Esophagus squamous epithelium (tissue), 5 donors: ENCODE measurements at regions not wholly inside any gene's neighbourhood (a gene's known extent, or its start where the extent isn't known, plus 50 kb on each side); places are given as distances from the start of the nearest gene placed in this dataset.

Source experiments
- DNase-seq: peaks from one replicate; lab custom pipeline; 2025; lab: John Stamatoyannopoulos, UW
- H3K27ac ChIP-seq, 4 donors: fragments of 200-600 bp; sonication (generic); one replicate each; pipeline ENCODE4 v1.5.1; 2016 to 2019; ENCODE audit warnings: mild to moderate bottlenecking in 1 of 4
- H3K27me3 ChIP-seq, 4 donors: fragments of 200-600 bp; sonication (generic); 1 replicate in 3 of 4; 2 replicates in 1 of 4; pipeline versions ENCODE4 v1.5.1 to v1.6.0; 2017 to 2021; ENCODE audit warnings: antibody characterized with exemption in 1 of 4
- H3K36me3 ChIP-seq, 3 donors: fragments of 200-600 bp; sonication (generic); one replicate each; pipeline ENCODE4 v1.5.1; 2016 to 2019
- H3K4me1 ChIP-seq, 3 donors: fragments of 200-600 bp; sonication (generic); one replicate each; pipeline ENCODE4 v1.5.1; 2017 to 2019
- H3K4me3 ChIP-seq, 4 donors: fragments of 200-600 bp; sonication (generic); 1 replicate in 3 of 4; 2 replicates in 1 of 4; pipeline ENCODE4 v1.5.1; 2016 to 2019; ENCODE audit warnings: mild to moderate bottlenecking in 2 of 4, moderate library complexity in 1 of 4
- H3K9me3 ChIP-seq, 3 donors: fragments of 200-600 bp; sonication (generic); one replicate each; pipeline ENCODE4 v1.5.1; 2016 to 2019
- POLR2A ChIP-seq, 4 donors: fragments of 450-650 bp; IDR thresholded peaks; one replicate each; pipeline ENCODE4 v1.6.1; 2017; ENCODE audit warnings: antibody characterized with exemption in 4 of 4, mild to moderate bottlenecking in 4 of 4, moderate library complexity in 3 of 4
- WGBS, 2 donors: methylation state at CpG; one replicate each; pipeline ENCODE4 v1.1.5; 2018; 5-methylcytosine and 5-hydroxymethylcytosine counted together
- intact Hi-C: fragments of 100-400 bp; cut with DNase I; formaldehyde crosslinking; loops from one replicate; pipeline ENCODE4 v1.15.0; 2022
- TF ChIP-seq, protein P1 (sequence below), 6 experiments: fragments of 450-650 bp in 4 of 6; fragments of 200-600 bp in 2 of 6; sonication (generic) in 2 of 6; IDR thresholded peaks; one replicate each; pipeline ENCODE4 v1.5.1; 2016 to 2019; ENCODE audit warnings: antibody characterized with exemption in 6 of 6, mild to moderate bottlenecking in 4 of 6, moderate library complexity in 4 of 6
- donor health status: DM: yes; HTN: yes; CAD: no.

DNA sequence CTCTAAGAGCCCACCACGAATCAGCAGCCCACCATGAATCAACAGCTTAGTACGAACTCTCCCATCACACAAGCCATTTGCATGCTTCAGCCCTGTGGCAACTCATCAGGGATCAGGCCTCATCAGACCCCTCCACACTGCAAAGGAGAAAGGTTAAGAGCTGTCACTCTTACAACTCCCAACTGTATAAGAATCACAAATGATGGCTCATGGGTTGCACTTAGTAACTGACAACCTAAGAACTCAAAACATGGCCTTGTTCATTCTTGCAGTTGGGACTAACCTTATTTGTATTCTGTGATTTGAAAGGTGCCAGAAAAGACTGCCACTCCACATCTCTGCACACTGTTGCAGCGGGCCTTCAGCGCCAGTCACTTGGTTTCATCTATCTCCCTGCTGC is 149.1 kb upstream of the ZNF366 start:
- H3K27me3 ChIP-seq = peaks cover 0 to 3% (median 0%) of the 10 kb centered on the region in 4 donors
- 65 to 92% methylated on average over 2 to 4 of the region's 4 CpGs for WGBS, 2 donors
- H3K36me3 ChIP-seq = no peaks in the 10 kb centered on the region
- H3K4me3 ChIP-seq = no peak overlapping the region
- intact Hi-C loops = no loop called here
- H3K4me1 ChIP-seq = no peaks in the 10 kb centered on the region
- no peak for TF ChIP-seq POLR2A (IDR thresholded peaks at IDR 0.05)
- TF ChIP-seq, protein P1, sequence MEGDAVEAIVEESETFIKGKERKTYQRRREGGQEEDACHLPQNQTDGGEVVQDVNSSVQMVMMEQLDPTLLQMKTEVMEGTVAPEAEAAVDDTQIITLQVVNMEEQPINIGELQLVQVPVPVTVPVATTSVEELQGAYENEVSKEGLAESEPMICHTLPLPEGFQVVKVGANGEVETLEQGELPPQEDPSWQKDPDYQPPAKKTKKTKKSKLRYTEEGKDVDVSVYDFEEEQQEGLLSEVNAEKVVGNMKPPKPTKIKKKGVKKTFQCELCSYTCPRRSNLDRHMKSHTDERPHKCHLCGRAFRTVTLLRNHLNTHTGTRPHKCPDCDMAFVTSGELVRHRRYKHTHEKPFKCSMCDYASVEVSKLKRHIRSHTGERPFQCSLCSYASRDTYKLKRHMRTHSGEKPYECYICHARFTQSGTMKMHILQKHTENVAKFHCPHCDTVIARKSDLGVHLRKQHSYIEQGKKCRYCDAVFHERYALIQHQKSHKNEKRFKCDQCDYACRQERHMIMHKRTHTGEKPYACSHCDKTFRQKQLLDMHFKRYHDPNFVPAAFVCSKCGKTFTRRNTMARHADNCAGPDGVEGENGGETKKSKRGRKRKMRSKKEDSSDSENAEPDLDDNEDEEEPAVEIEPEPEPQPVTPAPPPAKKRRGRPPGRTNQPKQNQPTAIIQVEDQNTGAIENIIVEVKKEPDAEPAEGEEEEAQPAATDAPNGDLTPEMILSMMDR (IDR thresholded peaks at IDR 0.05) = no peak
- no peak overlapping the region for H3K27ac ChIP-seq
- no peaks in the 10 kb centered on the region for H3K9me3 ChIP-seq
- no peak for DNase-seq

DNA sequence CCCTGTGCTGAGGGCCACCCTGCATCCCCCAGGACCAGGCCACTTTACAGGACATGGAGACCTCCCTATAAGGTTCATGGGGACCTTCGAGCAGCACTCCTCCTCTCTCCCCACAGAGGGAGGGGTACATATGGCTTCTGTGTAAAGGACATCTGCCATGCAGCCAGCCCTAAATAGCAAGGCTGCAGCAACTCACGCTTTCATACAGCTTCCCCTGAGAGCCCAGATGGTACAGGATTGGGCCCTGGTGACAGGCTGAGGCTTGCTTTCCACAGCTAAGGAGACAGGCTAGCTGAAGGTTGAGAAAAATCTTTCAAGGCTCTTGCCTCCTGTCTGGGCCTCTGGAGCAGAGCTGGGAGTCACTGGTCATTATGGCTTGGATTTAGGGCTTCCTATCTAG is 147.0 kb upstream of the ZNF366 start:
- WGBS, 2 donors = 50% methylated on average over 1 of the region's 2 CpGs; no CpG with 5 or more reads in 1 of the 2 donors
- intact Hi-C loops = no loop called here
- TF ChIP-seq, protein P1 (IDR thresholded peaks at IDR 0.05) = no peak
- no peak for TF ChIP-seq POLR2A (IDR thresholded peaks at IDR 0.05)
- Histone ChIP-seq H3K27me3 (peaks cover 0 to 3% (median 0%) of the 10 kb centered on the region in 4 donors), H3K4me1 (no peaks in the 10 kb centered on the region), H3K4me3 (no peak overlapping the region), H3K27ac (no peak overlapping the region), H3K9me3 (no peaks in the 10 kb centered on the region), H3K36me3 (no peaks in the 10 kb centered on the region)
- no peak for DNase-seq

DNA sequence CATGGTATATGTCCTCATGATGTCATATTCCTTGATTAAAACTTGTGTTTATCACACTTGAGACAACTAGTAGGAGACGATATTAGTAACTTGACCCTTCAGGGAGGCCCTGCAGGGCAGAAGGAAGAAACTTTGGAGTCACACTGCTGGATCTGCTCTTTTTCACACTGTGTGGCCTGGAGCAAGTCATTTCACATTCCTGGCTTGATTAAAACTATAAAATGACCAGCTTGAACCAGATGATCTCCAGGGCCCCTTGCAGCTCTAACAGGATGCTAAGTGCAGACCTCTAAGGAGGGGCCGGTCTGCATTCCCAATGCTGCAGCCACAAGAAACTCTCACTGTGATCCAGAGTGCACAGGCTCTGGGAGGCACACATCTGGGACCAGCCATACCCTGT is 146.4 kb upstream of the ZNF366 start:
- H3K9me3 ChIP-seq = no peaks in the 10 kb centered on the region
- H3K27ac ChIP-seq = no peak overlapping the region
- DNase-seq = no peak
- TF ChIP-seq POLR2A (IDR thresholded peaks at IDR 0.05) = no peak
- TF ChIP-seq, protein P1 (IDR thresholded peaks at IDR 0.05) = no peak
- peaks cover 0 to 3% (median 0%) of the 10 kb centered on the region in 4 donors for H3K27me3 ChIP-seq
- 40 to 52% methylated on average over 1 to 2 of the region's 2 CpGs for WGBS, 2 donors
- H3K36me3 ChIP-seq = no peaks in the 10 kb centered on the region
- intact Hi-C loops = no loop called here
- no peak overlapping the region for H3K4me3 ChIP-seq
- H3K4me1 ChIP-seq = no peaks in the 10 kb centered on the region

DNA sequence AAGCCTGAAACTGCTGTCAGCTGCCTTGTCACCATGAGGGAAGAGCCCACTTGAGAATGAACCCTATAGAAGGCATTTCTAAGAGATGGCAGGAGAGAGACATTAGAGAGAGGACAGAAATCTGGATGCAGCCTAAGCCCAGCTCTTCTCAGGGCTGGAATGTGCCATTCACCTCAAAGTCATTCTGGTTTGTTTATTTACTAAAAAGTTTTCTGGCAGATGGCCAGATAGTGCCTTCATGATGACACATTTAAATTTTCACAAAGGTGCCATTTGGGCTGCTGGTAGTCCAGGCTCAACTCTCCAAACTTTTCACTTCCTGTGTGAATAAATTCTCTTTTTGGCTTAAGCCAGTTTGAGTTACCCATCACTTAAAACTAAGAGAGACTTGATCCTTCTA is 144.6 kb upstream of the ZNF366 start:
- intact Hi-C loops = no loop called here
- Histone ChIP-seq H3K4me1 (no peaks in the 10 kb centered on the region), H3K27me3 (peaks cover 0 to 3% (median 0%) of the 10 kb centered on the region in 4 donors), H3K9me3 (no peaks in the 10 kb centered on the region), H3K36me3 (no peaks in the 10 kb centered on the region), H3K4me3 (no peak overlapping the region), H3K27ac (no peak overlapping the region)
- no peak for DNase-seq
- no peak for TF ChIP-seq POLR2A (IDR thresholded peaks at IDR 0.05)
- TF ChIP-seq, protein P1 (IDR thresholded peaks at IDR 0.05) = no peak

DNA sequence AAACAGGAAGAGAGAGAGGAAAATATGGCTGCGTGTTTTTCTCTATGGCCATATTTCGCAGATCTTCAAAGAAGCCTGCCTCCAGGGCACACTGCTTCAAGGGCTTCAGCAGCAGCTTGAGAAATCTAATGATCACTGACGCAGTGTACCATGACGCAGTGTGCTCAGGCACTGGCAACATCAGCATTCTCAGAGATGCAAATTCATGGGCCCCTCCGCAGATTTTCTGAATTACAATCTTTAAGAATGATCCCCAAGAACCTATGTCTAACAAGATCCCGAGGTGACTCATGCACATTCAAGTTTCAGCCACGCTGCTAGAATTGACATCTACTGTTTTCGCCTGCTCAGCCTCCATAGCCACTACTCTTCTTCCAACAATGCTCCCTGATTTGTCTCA is 143.9 kb upstream of the ZNF366 start:
- intact Hi-C loops = no loop called here
- Histone ChIP-seq H3K4me3 (no peak overlapping the region), H3K27me3 (peaks cover 0 to 3% (median 0%) of the 10 kb centered on the region in 4 donors), H3K36me3 (no peaks in the 10 kb centered on the region), H3K9me3 (no peaks in the 10 kb centered on the region), H3K27ac (no peak overlapping the region), H3K4me1 (no peaks in the 10 kb centered on the region)
- DNase-seq = no peak
- TF ChIP-seq, protein P1 (IDR thresholded peaks at IDR 0.05) = no peak
- no peak for TF ChIP-seq POLR2A (IDR thresholded peaks at IDR 0.05)
- WGBS, 2 donors = 88 to 90% methylated on average over 8 of the region's 8 CpGs
